Activated CD8-positive, alpha-beta memory T cell treated with anti-CD3 and anti-CD28 coated beads, Interleukin-2, amount 10 ng/mL, durations not matched to agents 7 days and 5 days (primary cell): ENCODE measurements at regions not wholly inside any gene's neighbourhood (a gene's known extent, or its start where the extent isn't known, plus 50 kb on each side); places are given as distances from the start of the nearest gene placed in this dataset.

Experiments
- ATAC-seq: fragments of 150-1000 bp; cut with Tn5 transposase; one replicate; pipeline ENCODE4 v1.10.0; 2021; ENCODE audit warnings: moderate library complexity
- CTCF ChIA-PET: fragments of 350-600 bp; sonication (Branson Sonifier 250); formaldehyde crosslinking; loops from one replicate; lab custom pipeline; 2021; ENCODE audit warnings: antibody characterized with exemption; lab: Charles Lee
- DNase-seq: peaks from one replicate; pipeline ENCODE4 v3.0.0-alpha.2; 2020
- H3K27ac Mint-ChIP-seq: one replicate; pipeline ENCODE4 v1.8.0; 2021; ENCODE audit warnings: mild to moderate bottlenecking, mixed read lengths
- H3K27me3 Mint-ChIP-seq: one replicate; pipeline ENCODE4 v1.8.0; 2021; ENCODE audit warnings: mixed read lengths
- H3K36me3 Mint-ChIP-seq: one replicate; pipeline ENCODE4 v1.8.0; 2021; ENCODE audit warnings: mild to moderate bottlenecking, mixed read lengths
- H3K4me1 Mint-ChIP-seq: one replicate; pipeline ENCODE4 v1.8.0; 2021; ENCODE audit warnings: mixed read lengths
- H3K4me3 Mint-ChIP-seq: one replicate; pipeline ENCODE4 v1.8.0; 2021; ENCODE audit warnings: mild to moderate bottlenecking, moderate library complexity, mixed read lengths
- H3K9me3 Mint-ChIP-seq: one replicate; pipeline ENCODE4 v1.8.0; 2022; ENCODE audit warnings: low read depth, mixed read lengths

DNA sequence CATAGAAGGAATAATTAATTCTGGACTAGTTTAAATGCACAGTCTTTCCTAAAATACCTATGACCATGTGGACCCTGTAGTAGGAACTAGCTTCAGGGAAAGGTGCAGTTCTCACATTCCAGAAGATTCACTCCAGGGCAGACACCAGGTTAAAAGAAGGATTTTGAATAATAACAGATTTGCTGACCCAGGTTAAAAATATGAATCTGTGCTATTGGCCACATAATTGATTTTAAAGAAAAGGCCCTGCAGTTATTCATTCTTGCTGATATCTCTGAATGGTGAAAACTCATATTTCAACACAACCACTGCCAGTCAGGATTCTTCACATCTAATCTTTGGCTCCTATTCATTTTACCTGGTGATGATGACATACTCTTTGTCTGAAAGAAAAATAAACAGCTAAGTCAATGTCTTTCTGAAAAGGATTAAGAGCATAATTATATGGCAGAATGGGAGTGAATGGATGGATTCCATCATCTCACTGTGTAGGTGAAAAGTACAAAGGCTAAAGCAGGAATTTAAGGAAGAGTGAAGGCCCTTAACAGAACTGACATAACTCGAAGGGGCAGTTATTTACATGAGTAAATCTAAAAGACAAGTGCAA, 432.8 kb downstream of the PDGFC start:
- H3K9me3 Mint-ChIP-seq: peaks cover 5% of the 10 kb centered on the region
- no peak overlapping the region for H3K4me3 Mint-ChIP-seq
- no peaks in the 10 kb centered on the region for H3K27me3 Mint-ChIP-seq

GRCh38 chr4:156538210-156538609, 433.4 kb downstream of the PDGFC start:
- H3K27me3 Mint-ChIP-seq: no peaks in the 10 kb centered on the region
- H3K27ac Mint-ChIP-seq: no peak overlapping the region
- ATAC-seq (no peak), DNase-seq (no peak)
- no peak overlapping the region for H3K4me3 Mint-ChIP-seq
- H3K9me3 Mint-ChIP-seq: peaks cover 5% of the 10 kb centered on the region
- no peaks in the 10 kb centered on the region for H3K36me3 Mint-ChIP-seq
- H3K4me1 Mint-ChIP-seq: no peaks in the 10 kb centered on the region
- CTCF ChIA-PET: no interaction called here

More for the DNA sequence above, 432.8 kb downstream of the PDGFC start:
- ATAC-seq (no peak), DNase-seq (no peak)
- CTCF ChIA-PET: no interaction called here
- no peaks in the 10 kb centered on the region for H3K36me3 Mint-ChIP-seq
- H3K4me1 Mint-ChIP-seq: no peaks in the 10 kb centered on the region
- no peak overlapping the region for H3K27ac Mint-ChIP-seq

DNA sequence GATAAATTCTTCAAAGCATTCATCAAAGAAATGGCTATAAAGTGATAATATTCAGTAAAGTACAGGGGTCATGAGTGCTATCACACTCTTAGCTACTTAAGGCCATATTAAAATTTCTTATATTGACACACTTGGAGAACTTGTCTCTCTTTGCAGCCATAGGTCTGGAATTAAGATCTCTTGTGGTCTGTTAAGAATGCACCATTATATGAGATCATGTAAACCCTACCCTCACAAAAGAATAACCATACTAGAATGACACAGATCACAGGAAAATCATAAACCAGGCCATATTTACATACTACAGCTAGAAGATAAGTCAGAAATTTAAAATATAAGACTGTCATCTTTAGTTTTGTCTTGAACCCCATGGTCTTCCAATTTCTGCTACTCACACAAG, 434.3 kb downstream of the PDGFC start:
- H3K36me3 Mint-ChIP-seq: no peaks in the 10 kb centered on the region
- no peaks in the 10 kb centered on the region for H3K27me3 Mint-ChIP-seq
- H3K4me1 Mint-ChIP-seq: no peaks in the 10 kb centered on the region
- DNase-seq (no peak), ATAC-seq (no peak)
- CTCF ChIA-PET: no interaction called here
- H3K4me3 Mint-ChIP-seq: no peak overlapping the region
- no peak overlapping the region for H3K27ac Mint-ChIP-seq
- peaks cover 5% of the 10 kb centered on the region for H3K9me3 Mint-ChIP-seq

DNA sequence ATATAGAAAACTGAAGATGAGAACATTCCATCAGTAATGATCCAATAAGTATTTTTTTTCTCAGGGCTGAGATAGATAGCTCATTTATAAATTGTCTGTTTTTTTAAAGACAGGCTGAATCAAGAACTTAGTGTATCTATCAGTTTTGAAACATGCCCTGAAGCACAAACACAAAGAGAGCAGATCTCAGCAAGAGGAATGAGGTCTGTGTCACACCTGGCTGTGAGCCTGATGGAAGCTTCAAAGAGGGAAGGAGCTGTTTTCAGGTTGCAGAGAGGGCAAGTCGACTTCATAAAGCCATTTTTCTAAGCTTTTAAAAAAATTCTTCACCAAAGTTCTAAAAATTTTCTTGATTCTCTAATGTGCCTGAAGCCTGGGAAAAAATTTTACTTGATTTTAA, 434.9 kb downstream of the PDGFC start:
- no peaks in the 10 kb centered on the region for H3K4me1 Mint-ChIP-seq
- no peak overlapping the region for H3K27ac Mint-ChIP-seq
- no peaks in the 10 kb centered on the region for H3K27me3 Mint-ChIP-seq
- H3K4me3 Mint-ChIP-seq: no peak overlapping the region
- DNase-seq (no peak), ATAC-seq (no peak)
- no peaks in the 10 kb centered on the region for H3K36me3 Mint-ChIP-seq
- peaks cover 5% of the 10 kb centered on the region for H3K9me3 Mint-ChIP-seq
- CTCF ChIA-PET: no interaction called here

- CTCF ChIA-PET: no interaction called here
- no peaks in the 10 kb centered on the region for H3K4me1 Mint-ChIP-seq
- no peak for ATAC-seq
- H3K27ac Mint-ChIP-seq: no peak overlapping the region
- H3K9me3 Mint-ChIP-seq: peaks cover 2% of the 10 kb centered on the region
- DNase-seq: no peak
- H3K27me3 Mint-ChIP-seq: no peaks in the 10 kb centered on the region
- no peak overlapping the region for H3K4me3 Mint-ChIP-seq
- no peaks in the 10 kb centered on the region for H3K36me3 Mint-ChIP-seq
Measured at GRCh38 chr4:156534205-156534604, 437.4 kb downstream of the PDGFC start.

GRCh38 chr4:156528216-156528615, 443.4 kb downstream of the PDGFC start:
- ATAC-seq (no peak), DNase-seq (no peak)
- H3K27ac Mint-ChIP-seq: no peak overlapping the region
- H3K4me3 Mint-ChIP-seq: no peak overlapping the region
- no peaks in the 10 kb centered on the region for H3K27me3 Mint-ChIP-seq
- CTCF ChIA-PET: no interaction called here
- peaks cover 3% of the 10 kb centered on the region for H3K9me3 Mint-ChIP-seq
- H3K4me1 Mint-ChIP-seq: no peaks in the 10 kb centered on the region
- no peaks in the 10 kb centered on the region for H3K36me3 Mint-ChIP-seq

DNA sequence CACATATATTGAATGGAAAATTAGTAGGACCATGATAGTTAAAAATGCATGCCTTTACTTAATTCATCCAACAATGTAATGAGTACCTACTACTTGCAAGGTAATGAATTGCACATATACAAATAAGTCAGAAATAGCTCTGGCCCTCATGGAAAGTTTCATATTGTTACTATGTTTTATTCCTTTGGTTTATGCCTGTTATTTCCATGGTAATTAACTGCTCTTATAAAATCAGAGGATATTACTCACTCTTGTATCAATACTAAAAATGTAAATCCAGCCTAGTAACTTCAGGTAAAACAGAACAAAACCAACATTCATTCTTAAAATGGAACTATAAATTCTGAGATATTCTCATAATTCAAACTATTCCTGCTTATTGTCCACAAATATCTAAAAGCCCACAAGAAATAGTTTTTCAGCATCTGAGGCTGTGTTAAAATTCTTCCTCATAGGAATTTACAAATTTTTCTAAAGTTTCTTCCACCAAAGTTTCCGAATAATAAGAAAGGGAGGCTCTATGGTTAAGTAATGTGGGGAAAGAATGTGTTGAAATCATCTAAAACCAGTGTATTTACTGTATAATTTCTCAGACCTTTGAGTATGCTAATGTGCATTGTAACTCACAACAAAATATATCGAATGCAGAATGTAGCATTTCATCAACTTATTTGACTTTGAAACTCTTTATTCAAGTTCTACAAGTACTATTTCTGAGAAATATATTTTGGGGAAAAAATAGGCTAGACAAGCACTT, 444.2 kb downstream of the PDGFC start:
- Mint-ChIP-seq H3K36me3 (no peaks in the 10 kb centered on the region), H3K4me3 (no peak overlapping the region), H3K27me3 (no peaks in the 10 kb centered on the region), H3K27ac (no peak overlapping the region), H3K4me1 (no peaks in the 10 kb centered on the region), H3K9me3 (peaks cover 3% of the 10 kb centered on the region)
- no peak for ATAC-seq
- CTCF ChIA-PET: no interaction called here
- no peak for DNase-seq

DNA sequence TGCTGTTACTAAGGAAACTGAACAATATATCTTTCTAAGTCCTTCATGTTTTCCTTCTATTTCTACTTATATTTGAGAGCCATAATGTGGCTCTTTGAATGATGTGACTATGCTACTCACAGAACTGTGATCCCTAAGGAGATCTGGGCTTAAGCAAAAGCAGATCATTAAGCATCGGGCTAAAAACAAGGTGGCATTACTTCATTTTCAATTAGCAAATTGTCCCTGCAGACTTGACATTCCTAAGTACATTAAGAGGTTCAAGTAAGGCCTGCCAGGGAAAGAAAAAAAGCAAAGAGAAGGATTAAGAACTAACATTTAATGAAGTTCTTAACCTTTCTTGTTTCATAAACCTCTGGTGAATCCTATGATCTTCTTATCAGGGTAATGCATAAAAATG, 447.6 kb downstream of the PDGFC start:
- Mint-ChIP-seq H3K27ac (no peak overlapping the region), H3K36me3 (no peaks in the 10 kb centered on the region), H3K4me3 (no peak overlapping the region), H3K4me1 (no peaks in the 10 kb centered on the region), H3K9me3 (peaks cover 3% of the 10 kb centered on the region), H3K27me3 (no peaks in the 10 kb centered on the region)
- ATAC-seq: no peak
- DNase-seq: no peak
- CTCF ChIA-PET: no interaction called here

- no peaks in the 10 kb centered on the region for H3K36me3 Mint-ChIP-seq
- no peaks in the 10 kb centered on the region for H3K4me1 Mint-ChIP-seq
- ATAC-seq (no peak), DNase-seq (no peak)
- peaks cover 3% of the 10 kb centered on the region for H3K9me3 Mint-ChIP-seq
- H3K27ac Mint-ChIP-seq: no peak overlapping the region
- CTCF ChIA-PET: no interaction called here
- H3K27me3 Mint-ChIP-seq: no peaks in the 10 kb centered on the region
- no peak overlapping the region for H3K4me3 Mint-ChIP-seq
Measured at GRCh38 chr4:156523492-156523891, 448.1 kb downstream of the PDGFC start.

- no peak for ATAC-seq
- Mint-ChIP-seq H3K9me3 (peaks cover 3% of the 10 kb centered on the region), H3K4me1 (no peaks in the 10 kb centered on the region), H3K4me3 (no peak overlapping the region), H3K36me3 (no peaks in the 10 kb centered on the region), H3K27me3 (no peaks in the 10 kb centered on the region), H3K27ac (no peak overlapping the region)
- CTCF ChIA-PET: no interaction called here
- no peak for DNase-seq
Measured at GRCh38 chr4:156521631-156522030, 450.0 kb downstream of the PDGFC start.

GRCh38 chr4:156517956-156518355, 453.6 kb downstream of the PDGFC start:
- H3K27ac Mint-ChIP-seq: no peak overlapping the region
- CTCF ChIA-PET: no interaction called here
- H3K36me3 Mint-ChIP-seq: no peaks in the 10 kb centered on the region
- DNase-seq (no peak), ATAC-seq (no peak)
- no peaks in the 10 kb centered on the region for H3K9me3 Mint-ChIP-seq
- no peaks in the 10 kb centered on the region for H3K4me1 Mint-ChIP-seq
- no peaks in the 10 kb centered on the region for H3K27me3 Mint-ChIP-seq
- no peak overlapping the region for H3K4me3 Mint-ChIP-seq

DNA sequence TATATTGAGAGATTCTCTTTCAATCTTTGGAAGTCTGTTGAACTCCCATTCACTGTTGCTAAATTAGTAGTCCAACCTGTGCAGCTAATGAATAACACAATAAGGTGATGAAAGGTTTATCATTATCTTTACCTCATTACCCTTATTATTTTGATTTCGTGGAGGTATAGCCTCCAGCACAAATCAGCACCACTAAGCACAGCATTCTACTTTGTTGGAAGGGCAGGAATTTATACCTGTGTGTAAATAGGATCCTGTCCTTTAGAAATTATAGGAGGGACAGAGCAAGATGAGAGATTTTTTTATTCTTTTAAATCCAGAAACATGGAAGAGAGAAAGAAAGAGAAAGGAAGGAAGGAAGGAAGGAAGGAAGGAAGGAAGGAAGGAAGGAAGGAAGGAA, 454.1 kb downstream of the PDGFC start:
- Mint-ChIP-seq H3K27ac (no peak overlapping the region), H3K36me3 (no peaks in the 10 kb centered on the region), H3K9me3 (no peaks in the 10 kb centered on the region), H3K27me3 (no peaks in the 10 kb centered on the region), H3K4me3 (no peak overlapping the region), H3K4me1 (no peaks in the 10 kb centered on the region)
- CTCF ChIA-PET: no interaction called here
- ATAC-seq (no peak), DNase-seq (no peak)

GRCh38 chr4:156516698-156517097, 454.9 kb downstream of the PDGFC start:
- H3K27me3 Mint-ChIP-seq: no peaks in the 10 kb centered on the region

GRCh38 chr4:156515295-156515694, 456.3 kb downstream of the PDGFC start:
- H3K36me3 Mint-ChIP-seq: no peaks in the 10 kb centered on the region

More at GRCh38 chr4:156516698-156517097, 454.9 kb downstream of the PDGFC start:
- CTCF ChIA-PET: no interaction called here
- no peak overlapping the region for H3K4me3 Mint-ChIP-seq
- DNase-seq (no peak), ATAC-seq (no peak)
- H3K9me3 Mint-ChIP-seq: no peaks in the 10 kb centered on the region
- H3K36me3 Mint-ChIP-seq: no peaks in the 10 kb centered on the region
- H3K4me1 Mint-ChIP-seq: no peaks in the 10 kb centered on the region
- no peak overlapping the region for H3K27ac Mint-ChIP-seq

More at GRCh38 chr4:156515295-156515694, 456.3 kb downstream of the PDGFC start:
- no peak for DNase-seq
- CTCF ChIA-PET: no interaction called here
- no peak for ATAC-seq
- no peak overlapping the region for H3K4me3 Mint-ChIP-seq
- no peak overlapping the region for H3K27ac Mint-ChIP-seq
- no peaks in the 10 kb centered on the region for H3K4me1 Mint-ChIP-seq
- no peaks in the 10 kb centered on the region for H3K27me3 Mint-ChIP-seq
- H3K9me3 Mint-ChIP-seq: peaks cover 3% of the 10 kb centered on the region
